H1 (cell line): ENCODE measurements at regions not wholly inside any gene's neighbourhood (a gene's known extent, or its start where the extent isn't known, plus 50 kb on each side); places are given as distances from the start of the nearest gene placed in this dataset.

Source experiments
- CTCF ChIA-PET: fragments of 300-600 bp; sonication (Branson Sonifier 250); formaldehyde crosslinking; loops from one replicate; lab custom pipeline; 2021; ENCODE audit not compliant: partially characterized antibody; lab: Charles Lee
- POLR2A ChIA-PET: fragments of 300-600 bp; sonication (Branson Sonifier 250); formaldehyde crosslinking; loops from one replicate; lab custom pipeline; 2021; ENCODE audit warnings: inconsistent platforms; ENCODE audit not compliant: partially characterized antibody; lab: Charles Lee
- DNase-seq, 2 experiments: peaks; one replicate each; pipeline versions ENCODE4 v3.0.0 to v3.0.0-alpha.2; 2010 to 2022; ENCODE audit warnings: low spot score in 2 of 2, low read depth in 1 of 2, mixed read lengths in 1 of 2
- FAIRE-seq: peaks from 2 replicates; lab custom pipeline; 2011; peaks lifted over from hg19 to GRCh38; lab: Jason Lieb, UNC
- H2AFZ ChIP-seq: 2 replicates; pipeline ENCODE4 v1.8.1; 2012; ENCODE audit warnings: low read length, inconsistent platforms
- H2AK5ac ChIP-seq: 2 replicates; pipeline ENCODE4 v1.6.1; 2013; ENCODE audit warnings: low read depth, low read length
- H2BK120ac ChIP-seq: replicated peaks from 2 replicates; pipeline ENCODE3; 2013; ENCODE audit warnings: low read depth, low read length, inconsistent platforms
- H2BK12ac ChIP-seq: 2 replicates; pipeline ENCODE4 v1.6.1; 2013; ENCODE audit warnings: low read depth, low read length
- H2BK15ac ChIP-seq: 2 replicates; pipeline ENCODE4 v1.6.1; 2013; ENCODE audit warnings: low read length
- H2BK20ac ChIP-seq: 2 replicates; pipeline ENCODE4 v1.6.1; 2013; ENCODE audit warnings: low read length
- H2BK5ac ChIP-seq: 2 replicates; pipeline ENCODE4 v1.6.1; 2013; ENCODE audit warnings: low read depth, low read length
- H3K14ac ChIP-seq: 2 replicates; pipeline ENCODE4 v1.6.1; 2013; ENCODE audit warnings: inconsistent platforms; ENCODE audit not compliant: insufficient read length
- H3K18ac ChIP-seq: 2 replicates; pipeline ENCODE4 v1.6.1; 2013; ENCODE audit warnings: low read length; ENCODE audit errors: extremely low read depth
- H3K23ac ChIP-seq: 2 replicates; pipeline ENCODE4 v1.6.1; 2013; ENCODE audit warnings: inconsistent platforms; ENCODE audit not compliant: insufficient read length
- H3K23me2 ChIP-seq: 2 replicates; pipeline ENCODE4 v1.6.1; 2013; ENCODE audit warnings: low read depth, low read length
- H3K27ac ChIP-seq: 2 replicates; pipeline ENCODE4 v1.6.1; 2011; ENCODE audit warnings: low read depth, low read length, inconsistent platforms
- H3K27me3 ChIP-seq, 4 experiments: replicated peaks in 1 of 4; 1 replicate in 1 of 4; 2 replicates in 3 of 4; pipeline versions ENCODE4 v1.6.1 to v1.8.1; 2011 to 2013; ENCODE audit warnings: low read length in 3 of 4, mild to moderate bottlenecking in 3 of 4, inconsistent platforms in 2 of 4, mixed read lengths in 2 of 4, moderate library complexity in 1 of 4; ENCODE audit not compliant: control insufficient read depth in 3 of 4, insufficient read depth in 3 of 4; ENCODE audit errors: extremely low read depth in 1 of 4
- H3K36me3 ChIP-seq, 4 experiments: 2 replicates each; pipeline versions ENCODE4 v1.6.1 to v1.8.1; 2011 to 2013; ENCODE audit warnings: mild to moderate bottlenecking in 4 of 4, low read length in 3 of 4, moderate library complexity in 2 of 4, control low read depth in 1 of 4, inconsistent platforms in 1 of 4; ENCODE audit not compliant: insufficient read depth in 4 of 4, control insufficient read depth in 2 of 4
- H3K4ac ChIP-seq: replicated peaks from 2 replicates; pipeline ENCODE3; 2013; ENCODE audit warnings: low read length, low read depth, mixed read lengths, inconsistent platforms; ENCODE audit not compliant: insufficient read length
- H3K4me1 ChIP-seq, 4 experiments: replicated peaks in 1 of 4; 1 replicate in 1 of 4; 2 replicates in 3 of 4; pipeline versions ENCODE4 v1.6.1 to v1.8.1; 2011 to 2013; ENCODE audit warnings: low read length in 3 of 4, inconsistent platforms in 2 of 4, mixed read lengths in 1 of 4; ENCODE audit not compliant: insufficient read depth in 4 of 4, control insufficient read depth in 3 of 4
- H3K4me2 ChIP-seq, 2 experiments: 2 replicates each; pipeline versions ENCODE4 v1.6.1 to v1.8.1; 2011 to 2013; ENCODE audit warnings: low read depth in 2 of 2, low read length in 2 of 2, control low read depth in 1 of 2, inconsistent platforms in 1 of 2, mild to moderate bottlenecking in 1 of 2; ENCODE audit not compliant: insufficient read depth in 1 of 2
- H3K4me3 ChIP-seq, 4 experiments: fragments of 200-600, 300-600 bp in 1 of 4; sonication (generic), shearing (Covaris generic), sonication (Bioruptor Twin) in 1 of 4; 2 replicates each; pipeline versions ENCODE4 v1.5.1 to v1.8.1; 2011 to 2016; ENCODE audit warnings: low read length in 4 of 4, low read depth in 3 of 4, control low read depth in 2 of 4, inconsistent platforms in 2 of 4, mild to moderate bottlenecking in 2 of 4, mixed read lengths in 1 of 4, moderate library complexity in 1 of 4; ENCODE audit not compliant: insufficient read depth in 2 of 4; ENCODE audit errors: extremely low read depth in 1 of 4
- H3K56ac ChIP-seq: replicated peaks from 2 replicates; pipeline ENCODE3; 2013; ENCODE audit warnings: low read depth, mild to moderate bottlenecking, mixed read lengths, low read length, inconsistent platforms; ENCODE audit not compliant: insufficient read length
- H3K79me1 ChIP-seq: 2 replicates; pipeline ENCODE4 v1.6.1; 2013; ENCODE audit warnings: low read depth, low read length, control low read depth
- H3K79me2 ChIP-seq, 2 experiments: 2 replicates each; pipeline versions ENCODE4 v1.6.1 to v1.8.1; 2012 to 2013; ENCODE audit warnings: low read length in 2 of 2, mild to moderate bottlenecking in 2 of 2, inconsistent platforms in 1 of 2; ENCODE audit not compliant: insufficient read depth in 2 of 2, control insufficient read depth in 1 of 2
- H3K9ac ChIP-seq, 4 experiments: replicated peaks in 1 of 4; 1 replicate in 1 of 4; 2 replicates in 3 of 4; pipeline versions ENCODE4 v1.6.1 to v1.8.1; 2011 to 2013; ENCODE audit warnings: low read depth in 3 of 4, low read length in 3 of 4, control low read depth in 2 of 4, mild to moderate bottlenecking in 2 of 4, moderate library complexity in 2 of 4, inconsistent platforms in 1 of 4; ENCODE audit errors: extremely low read depth in 1 of 4
- H3K9me3 ChIP-seq, 2 experiments: 2 replicates each; pipeline versions ENCODE4 v1.6.1 to v1.8.1; 2012 to 2013; ENCODE audit warnings: mild to moderate bottlenecking in 2 of 2, moderate library complexity in 2 of 2, control low read depth in 1 of 2, inconsistent platforms in 1 of 2, low read depth in 1 of 2, low read length in 1 of 2, mixed read lengths in 1 of 2; ENCODE audit not compliant: insufficient read depth in 2 of 2
- H4K20me1 ChIP-seq, 2 experiments: replicated peaks in 1 of 2; 2 replicates each; pipeline versions ENCODE3 to v1.8.1; 2011 to 2013; ENCODE audit warnings: inconsistent platforms in 2 of 2, low read length in 2 of 2, mild to moderate bottlenecking in 1 of 2; ENCODE audit not compliant: insufficient read depth in 2 of 2, control insufficient read depth in 1 of 2
- H4K5ac ChIP-seq: 2 replicates; pipeline ENCODE4 v1.6.1; 2013; ENCODE audit warnings: low read length, low read depth, mixed read lengths, inconsistent platforms; ENCODE audit not compliant: insufficient read length
- H4K8ac ChIP-seq: 2 replicates; pipeline ENCODE4 v1.8.0; 2013; ENCODE audit warnings: mild to moderate bottlenecking, moderate library complexity, low read length, inconsistent platforms; ENCODE audit not compliant: insufficient read depth; ENCODE audit errors: extremely low read depth
- H4K91ac ChIP-seq: replicated peaks from 2 replicates; pipeline ENCODE3; 2013; ENCODE audit warnings: low read length, mixed read lengths, inconsistent platforms; ENCODE audit not compliant: insufficient read length
- CREB1 ChIP-seq: IDR thresholded peaks from 2 replicates; pipeline ENCODE4 v1.6.1; 2012; ENCODE audit warnings: inconsistent platforms
- KDM5A ChIP-seq: fragments of 200-600 bp; IDR thresholded peaks from 2 replicates; pipeline ENCODE4 v1.7.1; 2012; ENCODE audit warnings: mild to moderate bottlenecking, low read length, inconsistent platforms, mixed read lengths
- NANOG ChIP-seq: IDR thresholded peaks from 2 replicates; pipeline ENCODE4 v1.6.1; 2011; ENCODE audit warnings: low read length, low read depth, mild to moderate bottlenecking, inconsistent platforms; ENCODE audit not compliant: insufficient read depth, poor library complexity, severe bottlenecking
- PHF8 ChIP-seq: fragments of 200-600 bp; sonication (generic); conservative IDR thresholded peaks from 2 replicates; pipeline ENCODE4 v1.7.1; 2012; ENCODE audit warnings: low read depth, mild to moderate bottlenecking, inconsistent platforms, low read length, moderate library complexity
- SP4 ChIP-seq: IDR thresholded peaks from 2 replicates; pipeline ENCODE4 v1.6.1; 2012; ENCODE audit warnings: low read length, inconsistent platforms
- TAF7 ChIP-seq: optimal IDR thresholded peaks from 2 replicates; pipeline ENCODE3; 2011; ENCODE audit warnings: low read depth, mild to moderate bottlenecking, inconsistent platforms, low read length, moderate library complexity, borderline replicate concordance
- TBP ChIP-seq: IDR thresholded peaks from 2 replicates; pipeline ENCODE4 v1.6.1; 2011; ENCODE audit warnings: low read depth, low read length, improper control_type of control experiment
- WGBS, 2 experiments: shearing (Covaris generic) in 1 of 2; methylation state at CpG; one replicate each; pipeline versions ENCODE4 v1.1.6 to v1.1.7; 2013 to 2015; ENCODE audit warnings: low lambda C conversion rate in 2 of 2, mixed read lengths in 2 of 2, inconsistent platforms in 1 of 2, low coverage in 1 of 2, missing lambda C conversion rate in 1 of 2; ENCODE audit not compliant: insufficient replicate concordance in 2 of 2, insufficient coverage in 1 of 2, insufficient read length in 1 of 2; ENCODE audit errors: extremely low coverage in 1 of 2, missing lambda C conversion rate in 1 of 2; 5-methylcytosine and 5-hydroxymethylcytosine counted together

- H3K9ac ChIP-seq, result no peak overlapping the region
- H3K56ac ChIP-seq, result no peak overlapping the region
- no peak overlapping the region for H2BK15ac ChIP-seq
- H3K23ac ChIP-seq, result no peak overlapping the region
- peaks cover 0 to 1% of the 10 kb centered on the region in 2 experiments for H4K20me1 ChIP-seq
- peaks cover 0 to 12% of the 10 kb centered on the region in 2 experiments; a peak in 1 of 4 replicates for H3K9me3 ChIP-seq
- peaks cover 0 to 13% (median 2%) of the 10 kb centered on the region in 4 experiments; a peak in 5 of 7 replicates for H3K4me1 ChIP-seq
- no peak overlapping the region for H2AK5ac ChIP-seq
- no peak overlapping the region for H4K5ac ChIP-seq
- no peak overlapping the region for H2BK5ac ChIP-seq
- WGBS, 2 experiments, result 79% methylated on average over 6 of the region's 6 CpGs; no CpG with 5 or more reads in 1 of the 2 experiments
- no peak overlapping the region for H2BK120ac ChIP-seq
- H3K36me3 ChIP-seq, result no peaks in the 10 kb centered on the region; a peak in 1 of 8 replicates
- H2AFZ ChIP-seq, result no peak overlapping the region
- no peak overlapping the region for H3K4me2 ChIP-seq
- no peak overlapping the region for H4K8ac ChIP-seq
- DNase-seq (no peak), FAIRE-seq (no peak)
- H3K4me3 ChIP-seq, result no peak overlapping the region
- no peaks in the 10 kb centered on the region for H3K23me2 ChIP-seq
- CTCF ChIA-PET, result no interaction called here
- no peaks in the 10 kb centered on the region; the same call in none of the 2 replicates for H3K79me1 ChIP-seq
- POLR2A ChIA-PET, result interaction anchor here (0.6 kb wide), 1 partner anchor 24 kb away, joined by 3 read pairs; no protein-coding TSS in a partner anchor
- no peak overlapping the region for H2BK20ac ChIP-seq
- H3K14ac ChIP-seq, result no peak overlapping the region
- peak overlapping the region; percentile 52; the same call in 1 of the 2 replicates for H2BK12ac ChIP-seq
- H4K91ac ChIP-seq, result no peak overlapping the region
- H3K79me2 ChIP-seq, result no peaks in the 10 kb centered on the region
- no peaks in the 10 kb centered on the region for H3K27me3 ChIP-seq
- no peak overlapping the region for H3K18ac ChIP-seq
- no peak overlapping the region for H3K27ac ChIP-seq
- no peak overlapping the region for H3K4ac ChIP-seq
- TF ChIP-seq KDM5A, result no peak
- no peak for TF ChIP-seq SP4
- TF ChIP-seq TBP, result no peak
- TF ChIP-seq TAF7, result no peak
- TF ChIP-seq NANOG, result no peak
- no peak for TF ChIP-seq CREB1
- TF ChIP-seq PHF8, result no peak
Measured at GRCh38 chr10:45515630-45516029, 141.6 kb downstream of the ALOX5 start.
